HL-60 (cell line): ENCODE measurements at regions not wholly inside any gene's neighbourhood (a gene's known extent, or its start where the extent isn't known, plus 50 kb on each side); places are given as distances from the start of the nearest gene placed in this dataset.

Experiments used
- DNase-seq, 2 experiments: peaks; one replicate each; pipeline ENCODE4 v3.0.0-alpha.2; 2010 to 2020; ENCODE audit warnings: low read depth in 1 of 2, low spot score in 1 of 2
- H3K27ac ChIP-seq: fragments of 250-450 bp; sonication (Bioruptor Pico); replicated peaks from 2 replicates; pipeline ENCODE4 v1.5.1; 2020; ENCODE audit warnings: mild to moderate bottlenecking, moderate library complexity
- H3K27me3 ChIP-seq: fragments of 250-450 bp; sonication (Bioruptor Pico); 2 replicates; pipeline ENCODE4 v1.5.1; 2021; ENCODE audit warnings: mild to moderate bottlenecking, moderate library complexity; ENCODE audit not compliant: insufficient read depth, poor library complexity, severe bottlenecking
- H3K4me3 ChIP-seq: replicated peaks from 2 replicates; pipeline ENCODE4 v1.5.1; 2011; ENCODE audit warnings: mild to moderate bottlenecking, control low read depth, low read length; ENCODE audit not compliant: insufficient read depth
- CTCF ChIP-seq: IDR thresholded peaks from one replicate; pipeline ENCODE4 v1.5.1; 2011; ENCODE audit warnings: low read length, control low read depth, inconsistent platforms; ENCODE audit not compliant: insufficient read depth
- GABPA ChIP-seq: IDR thresholded peaks from 2 replicates; pipeline ENCODE4 v1.6.1; 2012; ENCODE audit warnings: low read depth
- POLR2AphosphoS5 ChIP-seq: IDR thresholded peaks from 2 replicates; pipeline ENCODE4 v1.6.1; 2012; ENCODE audit warnings: low read depth
- REST ChIP-seq: IDR thresholded peaks from 2 replicates; pipeline ENCODE4 v1.6.1; 2012; ENCODE audit warnings: low read depth; ENCODE audit not compliant: insufficient replicate concordance
- SPI1 ChIP-seq: IDR thresholded peaks from 2 replicates; pipeline ENCODE4 v1.6.1; 2012; ENCODE audit warnings: low read depth, mild to moderate bottlenecking, borderline replicate concordance

GRCh38 chr11:69353696-69354544 lies 60.0 kb downstream of the MYEOV start:
- Histone ChIP-seq H3K27me3 (no peaks in the 10 kb centered on the region), H3K4me3 (no peak overlapping the region), H3K27ac (no peak overlapping the region)
- TF ChIP-seq REST, result no peak
- no peak for TF ChIP-seq CTCF
- no peak for TF ChIP-seq GABPA
- no peak for TF ChIP-seq POLR2AphosphoS5
- TF ChIP-seq SPI1, result no peak
- no peak for DNase-seq

GRCh38 chr11:69354545-69354897 lies 60.6 kb downstream of the MYEOV start:
- TF ChIP-seq CTCF (no peak), GABPA (no peak), REST (no peak), SPI1 (no peak), POLR2AphosphoS5 (no peak)
- no peak overlapping the region for H3K27ac ChIP-seq

GRCh38 chr11:69355346-69355940 lies 61.5 kb downstream of the MYEOV start:
- Histone ChIP-seq H3K27ac (no peak overlapping the region), H3K4me3 (no peak overlapping the region), H3K27me3 (no peaks in the 10 kb centered on the region)
- TF ChIP-seq SPI1 (no peak), POLR2AphosphoS5 (no peak), CTCF (no peak), GABPA (no peak), REST (no peak)
- DNase-seq, result no peak

More at GRCh38 chr11:69354545-69354897, 60.6 kb downstream of the MYEOV start:
- H3K27me3 ChIP-seq, result no peaks in the 10 kb centered on the region
- DNase-seq, result no peak
- H3K4me3 ChIP-seq, result no peak overlapping the region
